Psoas muscle (tissue), 7 donors: ENCODE measurements at regions not wholly inside any gene's neighbourhood (a gene's known extent, or its start where the extent isn't known, plus 50 kb on each side); places are given as distances from the start of the nearest gene placed in this dataset.

Source experiments
- ATAC-seq, 4 donors: fragments of 200-7000 bp; cut with Tn5 transposase; one replicate each; pipeline ENCODE4 v1.9.1; 2020; ENCODE audit warnings: moderate library complexity in 3 of 4, mild to moderate bottlenecking in 2 of 4
- DNase-seq, 2 donors: peaks; one replicate each; pipeline ENCODE4 v3.0.0-alpha.2; 2020
- H3K27ac ChIP-seq: fragments of 200-600 bp; one replicate; pipeline ENCODE4 v1.8.0; 2022
- H3K27me3 ChIP-seq, 3 donors: fragments of 200-600 bp in 1 of 3; one replicate each; pipeline versions ENCODE4 v1.6.1 to v1.8.0; 2013 to 2022; ENCODE audit warnings: low read length in 2 of 3, mild to moderate bottlenecking in 2 of 3, moderate library complexity in 1 of 3; ENCODE audit not compliant: insufficient read depth in 3 of 3
- H3K36me3 ChIP-seq, 2 donors: fragments of 200-600 bp in 1 of 2; one replicate each; pipeline versions ENCODE4 v1.6.1 to v1.8.0; 2013 to 2022; ENCODE audit warnings: low read depth in 1 of 2, mild to moderate bottlenecking in 1 of 2, moderate library complexity in 1 of 2; ENCODE audit not compliant: insufficient read depth in 1 of 2
- H3K4me1 ChIP-seq: fragments of 200-600 bp; one replicate; pipeline ENCODE4 v1.8.0; 2022
- H3K4me3 ChIP-seq: fragments of 200-600 bp; one replicate; pipeline ENCODE4 v1.8.0; 2022; ENCODE audit warnings: mild to moderate bottlenecking
- H3K9me3 ChIP-seq: fragments of 200-600 bp; one replicate; pipeline ENCODE4 v1.8.0; 2022
- WGBS, 3 donors: extraction: QIAGEN DNeasy Blood & Tissue Kit; methylation state at CpG; one replicate each; pipeline versions ENCODE4 v1.1.6 to v1.1.7; 2013; 5-methylcytosine and 5-hydroxymethylcytosine counted together
- intact Hi-C, 2 donors: fragments of 100-400 bp; cut with DNase I; formaldehyde crosslinking; loops; one replicate each; pipeline versions ENCODE4 v1.11.0 to v1.14.2; 2022
- TF ChIP-seq, protein P1 (sequence below): fragments of 200-600 bp; IDR thresholded peaks from one replicate; pipeline ENCODE4 v1.8.0; 2022; ENCODE audit warnings: antibody characterized with exemption
- donor health status: healthy with polysubstance abuse.
- donor health status: DM: no; HTN: no; CAD: no; lungs with moderate emphysema.
- donor health status: Bipolar disorder and iron deficiency.
- donor health status: healthy.
- donor health status: DM: yes; HTN: yes; CAD: no.
- donor health status: DM: no; HTN: no; CAD: no.
- donor health status: DM: yes; HTN: yes; CAD: no.

DNA sequence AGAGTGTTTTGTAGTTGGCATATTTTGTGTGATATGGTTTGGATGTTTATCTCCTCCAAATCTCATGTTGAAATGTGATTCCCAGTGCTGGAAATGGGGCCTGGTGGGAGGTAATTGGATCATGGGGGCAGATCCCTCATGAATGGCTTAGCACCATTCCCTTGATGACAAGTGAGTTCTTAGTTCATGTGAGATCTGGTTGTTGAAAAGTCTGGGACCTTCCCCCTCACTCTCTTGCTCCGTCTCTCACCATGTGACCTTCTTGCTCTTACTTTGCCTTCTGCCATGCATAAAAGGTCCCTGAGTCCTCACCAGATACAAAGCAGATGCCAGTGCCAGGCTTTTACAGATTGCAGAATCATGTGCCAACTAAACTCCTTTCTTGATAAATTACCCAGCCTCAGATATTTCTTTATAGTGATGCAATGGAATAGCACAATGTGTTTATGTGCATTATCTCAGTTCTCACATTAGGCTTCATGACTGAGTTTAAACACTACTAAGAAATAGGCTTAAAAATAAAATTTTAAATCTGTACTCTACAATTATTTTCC lies 1348.8 kb downstream of the STIM2 start:
- H3K27ac ChIP-seq = no peak overlapping the region
- ATAC-seq (no peak), DNase-seq (no peak)
- H3K27me3 ChIP-seq = no peaks in the 10 kb centered on the region
- H3K36me3 ChIP-seq = no peaks in the 10 kb centered on the region
- intact Hi-C loops = no loop called here
- 33 to 44% (median 44%) methylated on average over 1 of the region's 1 CpG for WGBS, 3 donors
- H3K4me1 ChIP-seq = no peaks in the 10 kb centered on the region
- no peak overlapping the region for H3K4me3 ChIP-seq
- no peaks in the 10 kb centered on the region for H3K9me3 ChIP-seq
- TF ChIP-seq, protein P1, sequence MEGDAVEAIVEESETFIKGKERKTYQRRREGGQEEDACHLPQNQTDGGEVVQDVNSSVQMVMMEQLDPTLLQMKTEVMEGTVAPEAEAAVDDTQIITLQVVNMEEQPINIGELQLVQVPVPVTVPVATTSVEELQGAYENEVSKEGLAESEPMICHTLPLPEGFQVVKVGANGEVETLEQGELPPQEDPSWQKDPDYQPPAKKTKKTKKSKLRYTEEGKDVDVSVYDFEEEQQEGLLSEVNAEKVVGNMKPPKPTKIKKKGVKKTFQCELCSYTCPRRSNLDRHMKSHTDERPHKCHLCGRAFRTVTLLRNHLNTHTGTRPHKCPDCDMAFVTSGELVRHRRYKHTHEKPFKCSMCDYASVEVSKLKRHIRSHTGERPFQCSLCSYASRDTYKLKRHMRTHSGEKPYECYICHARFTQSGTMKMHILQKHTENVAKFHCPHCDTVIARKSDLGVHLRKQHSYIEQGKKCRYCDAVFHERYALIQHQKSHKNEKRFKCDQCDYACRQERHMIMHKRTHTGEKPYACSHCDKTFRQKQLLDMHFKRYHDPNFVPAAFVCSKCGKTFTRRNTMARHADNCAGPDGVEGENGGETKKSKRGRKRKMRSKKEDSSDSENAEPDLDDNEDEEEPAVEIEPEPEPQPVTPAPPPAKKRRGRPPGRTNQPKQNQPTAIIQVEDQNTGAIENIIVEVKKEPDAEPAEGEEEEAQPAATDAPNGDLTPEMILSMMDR = no peak

DNA sequence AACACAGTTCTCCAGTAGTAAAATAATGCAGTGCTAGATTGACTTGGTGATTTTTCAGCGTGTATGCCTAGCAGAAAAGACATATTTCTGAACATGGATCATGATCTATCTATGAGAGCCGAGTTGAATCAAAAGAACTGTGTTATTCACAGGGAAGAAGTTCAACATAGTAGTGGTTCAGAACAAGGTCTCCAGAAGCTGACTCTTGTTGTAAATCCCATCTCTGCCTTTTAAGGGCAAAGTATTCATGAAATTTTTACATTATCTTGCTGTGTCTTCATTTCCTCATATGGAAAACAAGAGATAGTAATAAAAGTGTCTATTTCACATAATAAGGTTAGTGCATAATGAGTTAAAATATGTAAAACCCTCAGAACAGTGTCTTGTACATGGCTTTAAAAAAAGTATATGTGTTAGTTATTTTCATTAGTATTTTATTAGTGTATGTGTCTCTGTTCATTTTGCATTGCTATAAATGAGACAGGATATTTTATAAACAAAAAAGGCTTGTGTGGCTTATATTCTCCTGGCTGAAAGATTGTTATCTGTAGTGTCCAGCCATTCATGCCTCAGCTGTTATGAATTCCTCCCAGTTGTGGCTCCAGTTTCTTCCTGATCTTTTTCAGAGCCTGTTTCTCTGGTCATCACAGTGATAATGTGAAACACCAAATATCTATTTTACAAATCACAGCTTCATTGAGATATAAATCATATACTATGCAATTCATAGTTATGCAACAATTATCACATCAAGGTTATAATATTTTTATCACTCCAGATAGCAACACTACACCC lies 1351.2 kb downstream of the STIM2 start:
- Histone ChIP-seq H3K36me3 (no peaks in the 10 kb centered on the region), H3K4me3 (no peak overlapping the region), H3K27ac (no peak overlapping the region), H3K4me1 (no peaks in the 10 kb centered on the region), H3K9me3 (no peaks in the 10 kb centered on the region), H3K27me3 (no peaks in the 10 kb centered on the region)
- 53 to 64% (median 53%) methylated on average over 2 of the region's 2 CpGs for WGBS, 3 donors
- intact Hi-C loops = no loop called here
- ATAC-seq (no peak), DNase-seq (no peak)
- TF ChIP-seq, protein P1 = no peak

DNA sequence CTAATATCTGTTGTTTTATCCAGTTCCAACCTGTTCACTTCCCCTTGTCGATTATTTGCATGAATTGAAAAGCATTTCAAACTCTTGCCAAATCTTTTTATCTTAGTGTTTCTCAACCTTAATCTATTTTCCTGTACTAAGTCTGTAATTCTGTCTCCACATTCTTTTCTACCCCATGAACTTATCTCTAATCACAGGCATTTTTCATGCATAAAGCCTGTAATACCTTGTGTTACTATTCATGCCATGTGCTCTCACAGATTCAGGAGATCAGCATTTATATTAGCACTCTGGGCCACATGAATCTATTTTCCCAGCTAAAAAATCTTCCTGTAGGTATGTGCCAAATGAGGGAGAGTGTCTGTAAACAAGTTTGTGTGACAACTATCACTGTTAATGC lies 1360.9 kb downstream of the STIM2 start:
- DNase-seq (no peak), ATAC-seq (no peak)
- Histone ChIP-seq H3K9me3 (no peaks in the 10 kb centered on the region), H3K36me3 (no peaks in the 10 kb centered on the region), H3K27me3 (no peaks in the 10 kb centered on the region), H3K27ac (no peak overlapping the region), H3K4me1 (no peaks in the 10 kb centered on the region), H3K4me3 (no peak overlapping the region)
- TF ChIP-seq, protein P1 = no peak
- intact Hi-C loops = no loop called here
- WGBS, 3 donors = 28 to 40% (median 30%) methylated on average over 1 of the region's 1 CpG

DNA sequence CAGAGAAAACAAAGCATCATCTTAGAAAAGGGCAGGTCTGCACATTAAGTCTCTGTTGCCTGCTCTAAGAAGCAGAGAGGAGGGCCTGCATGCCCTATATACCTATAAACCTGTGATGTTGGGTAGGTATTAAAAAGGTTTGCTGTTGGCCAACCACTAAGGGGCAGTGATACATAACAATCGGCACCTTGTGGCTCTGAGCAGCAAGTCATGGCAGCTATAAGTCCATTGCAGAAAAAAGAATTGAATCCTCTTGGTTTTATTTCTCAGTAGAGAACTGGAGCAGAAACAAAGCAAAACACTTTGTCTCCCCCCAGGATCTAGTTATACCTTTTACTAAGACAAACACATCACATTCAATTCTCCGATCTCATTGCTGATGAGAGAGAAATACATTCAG lies 1364.4 kb downstream of the STIM2 start:
- Histone ChIP-seq H3K9me3 (no peaks in the 10 kb centered on the region), H3K27me3 (no peaks in the 10 kb centered on the region), H3K36me3 (no peaks in the 10 kb centered on the region), H3K27ac (no peak overlapping the region), H3K4me3 (no peak overlapping the region), H3K4me1 (no peaks in the 10 kb centered on the region)
- ATAC-seq (no peak), DNase-seq (no peak)
- intact Hi-C loops = no loop called here
- TF ChIP-seq, protein P1 = no peak
- 68 to 73% (median 72%) methylated on average over 2 of the region's 2 CpGs for WGBS, 3 donors
